OCI-LY7 (cell line): ENCODE measurements at regions not wholly inside any gene's neighbourhood (a gene's known extent, or its start where the extent isn't known, plus 50 kb on each side); places are given as distances from the start of the nearest gene placed in this dataset.

Source experiments
- BruUV-seq: library from RNA; stranded (reverse); fragments of 400-500 nt; replicated peaks from 2 replicates; lab custom pipeline; 2021; lab: Mats Ljungman, UMichigan
- CTCF ChIA-PET: fragments of 300-600 bp; sonication (Branson Sonifier 250); formaldehyde crosslinking; loops from one replicate; lab custom pipeline; 2022; ENCODE audit warnings: antibody characterized with exemption; ENCODE audit not compliant: unreplicated experiment; lab: Charles Lee
- POLR2A ChIA-PET: fragments of 300-600 bp; sonication (Branson Sonifier 250); formaldehyde crosslinking; loops from one replicate; lab custom pipeline; 2022; ENCODE audit warnings: antibody characterized with exemption; lab: Charles Lee
- DNase-seq: peaks from one replicate; pipeline ENCODE4 v3.0.0-alpha.2; 2015; ENCODE audit warnings: low spot score
- H2AFZ ChIP-seq: fragments of 200-600 bp; sonication (generic), shearing (Covaris generic); 2 replicates; pipeline ENCODE4 v1.6.1; 2014; ENCODE audit warnings: mild to moderate bottlenecking, antibody characterized with exemption, low read length, moderate library complexity
- H3K27ac ChIP-seq: fragments of 200-600 bp; sonication (generic); 2 replicates; pipeline ENCODE4 v1.5.1; 2014; ENCODE audit warnings: mixed run types, low read depth, mild to moderate bottlenecking, moderate library complexity, low read length, inconsistent platforms; ENCODE audit not compliant: poor library complexity, severe bottlenecking
- H3K36me3 ChIP-seq: fragments of 200-600 bp; sonication (generic); 2 replicates; pipeline ENCODE4 v1.6.1; 2014; ENCODE audit warnings: mild to moderate bottlenecking, antibody characterized with exemption, low read length, moderate library complexity, mixed read lengths; ENCODE audit not compliant: insufficient read depth
- H3K4me1 ChIP-seq: fragments of 200-600 bp; sonication (generic); 2 replicates; pipeline ENCODE4 v1.5.1; 2014; ENCODE audit warnings: mild to moderate bottlenecking, low read length; ENCODE audit not compliant: insufficient read depth, poor library complexity, severe bottlenecking
- H3K4me2 ChIP-seq: fragments of 200-600 bp; sonication (generic); 2 replicates; pipeline ENCODE4 v1.6.1; 2014; ENCODE audit warnings: mild to moderate bottlenecking, low read length
- H3K4me3 ChIP-seq: fragments of 200-600 bp; sonication (generic); 2 replicates; pipeline ENCODE4 v1.5.1; 2014; ENCODE audit warnings: mild to moderate bottlenecking, low read depth, low read length; ENCODE audit not compliant: poor library complexity, severe bottlenecking
- H3K79me2 ChIP-seq: fragments of 200-600 bp; sonication (generic); 2 replicates; pipeline ENCODE4 v1.6.1; 2016; ENCODE audit warnings: low read depth, mild to moderate bottlenecking, low read length, moderate library complexity, mixed read lengths; ENCODE audit not compliant: insufficient read depth
- H3K9me2 ChIP-seq: fragments of 200-600 bp; sonication (generic); 2 replicates; pipeline ENCODE4 v1.6.1; 2016; ENCODE audit warnings: mild to moderate bottlenecking, low read length, mixed read lengths; ENCODE audit not compliant: insufficient read depth
- H3K9me3 ChIP-seq: fragments of 200-600 bp; sonication (generic); 2 replicates; pipeline ENCODE4 v1.6.1; 2014; ENCODE audit warnings: mild to moderate bottlenecking, mixed run types, low read length, mixed read lengths
- H4K20me1 ChIP-seq: fragments of 200-600 bp; sonication (generic); 2 replicates; pipeline ENCODE4 v1.6.1; 2014; ENCODE audit warnings: mild to moderate bottlenecking, antibody characterized with exemption, low read length, moderate library complexity, mixed read lengths; ENCODE audit not compliant: insufficient read depth
- CTCF ChIP-seq: fragments of 200-600 bp; sonication (generic); conservative IDR thresholded peaks from 2 replicates; pipeline ENCODE4 v1.5.1; 2014; ENCODE audit warnings: mild to moderate bottlenecking, antibody characterized with exemption, low read length, moderate library complexity, mixed read lengths
- EZH2phosphoT487 ChIP-seq: fragments of 200-600 bp; sonication (generic); IDR thresholded peaks from 2 replicates; pipeline ENCODE4 v1.6.1; 2018; ENCODE audit warnings: low read depth, borderline replicate concordance, mild to moderate bottlenecking, mixed run types, antibody characterized with exemption, low read length, moderate library complexity, mixed read lengths
- intact Hi-C: fragments of 100-400 bp; cut with micrococcal nuclease; formaldehyde crosslinking; loops from one replicate; pipeline ENCODE4 v1.10.0; 2022; ENCODE audit not compliant: unreplicated experiment

- intact Hi-C loops = no loop called here
- ChIA-PET CTCF (no interaction called here), POLR2A (no interaction called here)
- DNase-seq = no peak
- Histone ChIP-seq H3K9me2 (no peaks in the 10 kb centered on the region), H3K79me2 (no peaks in the 10 kb centered on the region), H2AFZ (no peak overlapping the region), H3K4me3 (no peak overlapping the region), H3K27ac (no peak overlapping the region), H3K4me1 (no peaks in the 10 kb centered on the region), H3K36me3 (no peaks in the 10 kb centered on the region), H3K4me2 (no peak overlapping the region), H3K9me3 (no peaks in the 10 kb centered on the region), H4K20me1 (no peaks in the 10 kb centered on the region)
- BruUV-seq = no TSS peak
- TF ChIP-seq CTCF = no peak
- TF ChIP-seq EZH2phosphoT487 = no peak
Observed at GRCh38 chr1:162929177-162929576, 68.2 kb upstream of the CCDC190 start.

- no peak overlapping the region for H3K4me2 ChIP-seq
- H3K4me1 ChIP-seq = no peaks in the 10 kb centered on the region
- no peaks in the 10 kb centered on the region for H3K79me2 ChIP-seq
- CTCF ChIA-PET = no interaction called here
- BruUV-seq = no TSS peak
- H3K9me3 ChIP-seq = no peaks in the 10 kb centered on the region
- TF ChIP-seq EZH2phosphoT487 = no peak
- no peak for TF ChIP-seq CTCF
- H3K27ac ChIP-seq = no peak overlapping the region
- H3K9me2 ChIP-seq = no peaks in the 10 kb centered on the region
- DNase-seq = no peak
- no peak overlapping the region for H2AFZ ChIP-seq
- no peak overlapping the region for H3K4me3 ChIP-seq
- intact Hi-C loops = no loop called here
- H4K20me1 ChIP-seq = no peaks in the 10 kb centered on the region
- no peaks in the 10 kb centered on the region for H3K36me3 ChIP-seq
- POLR2A ChIA-PET = no interaction called here
Observed at GRCh38 chr1:162928141-162928540, 67.2 kb upstream of the CCDC190 start.

- no peaks in the 10 kb centered on the region for H3K4me1 ChIP-seq
- ChIA-PET POLR2A (no interaction called here), CTCF (no interaction called here)
- BruUV-seq = no TSS peak
- H3K9me2 ChIP-seq = no peaks in the 10 kb centered on the region
- no peak overlapping the region for H3K4me2 ChIP-seq
- no peak overlapping the region for H2AFZ ChIP-seq
- TF ChIP-seq CTCF (no peak), EZH2phosphoT487 (no peak)
- H3K9me3 ChIP-seq = no peaks in the 10 kb centered on the region
- no peaks in the 10 kb centered on the region for H3K79me2 ChIP-seq
- DNase-seq = no peak
- no peaks in the 10 kb centered on the region for H4K20me1 ChIP-seq
- H3K4me3 ChIP-seq = no peak overlapping the region
- H3K27ac ChIP-seq = no peak overlapping the region
- intact Hi-C loops = no loop called here
- no peaks in the 10 kb centered on the region for H3K36me3 ChIP-seq
Observed at GRCh38 chr1:162927421-162927820, 66.4 kb upstream of the CCDC190 start.
